H4 (cell line): ENCODE measurements at regions not wholly inside any gene's neighbourhood (a gene's known extent, or its start where the extent isn't known, plus 50 kb on each side); places are given as distances from the start of the nearest gene placed in this dataset.

Source experiments
- DNase-seq: peaks from one replicate; pipeline ENCODE4 v3.0.0-alpha.2; 2015; ENCODE audit warnings: low spot score

DNA sequence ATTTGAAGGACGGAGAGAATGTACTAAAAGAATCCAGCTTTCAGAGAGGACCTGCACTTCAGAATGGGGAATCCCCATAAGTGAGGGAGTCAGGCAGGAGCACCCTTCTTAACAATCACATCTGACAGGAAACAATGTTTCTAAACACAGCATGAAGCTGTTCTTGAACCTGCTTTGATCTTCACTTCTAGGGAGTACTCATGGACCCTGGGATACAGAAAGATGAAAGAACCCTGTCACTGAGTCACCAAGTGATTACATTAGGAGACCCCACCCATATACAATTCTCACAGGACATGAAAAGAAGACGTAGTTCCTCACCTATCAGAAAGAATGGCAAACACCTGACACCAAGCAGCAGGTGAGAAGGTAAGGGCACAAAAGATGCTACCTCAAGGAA is 296.9 kb upstream of the ZC3H12C start:
- DNase-seq = no peak

DNA sequence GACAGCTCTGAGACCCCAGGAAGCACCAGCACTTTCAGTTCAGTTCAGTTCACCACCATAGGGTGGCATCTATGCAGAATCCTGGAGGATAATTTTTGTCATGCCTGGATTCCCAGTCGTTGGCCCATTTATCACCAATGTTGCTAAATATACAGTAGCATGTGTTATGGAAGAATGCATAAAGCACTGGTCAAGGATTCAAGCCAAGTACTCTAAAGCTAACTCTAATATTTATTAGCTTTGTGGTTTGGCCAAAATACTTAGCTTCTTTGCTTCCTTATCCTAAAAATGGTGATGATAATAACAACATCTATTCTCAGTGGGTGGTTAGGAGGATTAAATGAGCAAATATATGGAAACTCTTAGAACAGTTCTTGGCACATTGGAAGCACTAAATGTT is 294.7 kb upstream of the ZC3H12C start:
- no peak for DNase-seq

DNA sequence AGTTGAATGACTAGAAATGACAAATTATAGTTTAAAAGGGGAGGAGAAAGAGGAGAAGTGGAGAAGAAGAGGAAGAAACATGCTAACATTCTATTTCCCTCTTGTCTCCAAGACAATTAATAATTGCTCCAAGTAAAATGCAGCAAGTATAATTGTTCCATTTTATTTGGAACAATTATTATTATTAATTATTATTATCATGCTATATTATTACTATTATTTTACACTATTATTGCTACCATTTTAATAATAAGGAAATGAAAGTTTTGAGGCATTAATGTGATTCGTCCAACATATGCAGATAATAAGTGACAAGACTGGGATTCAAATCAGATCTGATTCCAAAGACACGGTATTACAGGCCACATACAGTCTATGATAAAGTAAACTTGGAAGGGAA is 293.6 kb upstream of the ZC3H12C start:
- DNase-seq = no peak

DNA sequence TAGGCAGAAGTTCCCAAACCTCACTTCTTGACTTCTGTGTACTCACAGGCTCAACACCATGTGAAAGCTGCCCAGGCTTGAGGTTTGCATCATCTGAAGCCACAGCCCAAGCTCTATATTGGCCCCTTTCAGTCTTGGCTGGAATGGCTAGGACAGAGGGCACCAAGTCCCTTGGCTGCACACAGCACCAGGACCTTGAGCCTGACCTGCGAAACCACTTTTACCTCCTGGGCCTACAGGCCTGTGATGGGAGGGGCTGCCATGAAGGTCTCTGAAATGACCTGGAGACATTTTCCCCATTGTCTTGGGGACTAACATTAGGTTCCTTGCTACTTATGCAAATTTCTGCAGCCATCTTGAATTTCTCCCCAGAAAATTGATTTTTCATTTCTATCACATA is 288.3 kb upstream of the ZC3H12C start:
- DNase-seq = no peak

DNA sequence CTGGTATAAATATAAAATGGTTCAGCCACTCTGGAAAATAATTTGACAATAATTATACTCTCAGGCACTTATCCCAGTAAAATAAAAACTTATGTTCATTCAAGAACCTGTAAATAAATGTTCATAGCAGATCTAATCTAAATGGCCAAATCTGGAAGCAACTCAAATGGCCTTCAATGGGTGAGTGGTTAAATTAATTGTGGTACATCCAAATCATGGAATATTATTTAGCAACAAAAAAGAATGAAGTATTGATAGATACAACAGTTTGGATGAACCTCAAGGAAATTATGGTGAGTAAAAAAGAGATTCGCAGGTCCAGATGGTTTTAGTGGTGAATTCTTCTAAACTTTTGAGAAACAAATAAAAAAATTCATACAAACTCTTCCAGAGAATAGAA is 287.0 kb upstream of the ZC3H12C start:
- DNase-seq = no peak

DNA sequence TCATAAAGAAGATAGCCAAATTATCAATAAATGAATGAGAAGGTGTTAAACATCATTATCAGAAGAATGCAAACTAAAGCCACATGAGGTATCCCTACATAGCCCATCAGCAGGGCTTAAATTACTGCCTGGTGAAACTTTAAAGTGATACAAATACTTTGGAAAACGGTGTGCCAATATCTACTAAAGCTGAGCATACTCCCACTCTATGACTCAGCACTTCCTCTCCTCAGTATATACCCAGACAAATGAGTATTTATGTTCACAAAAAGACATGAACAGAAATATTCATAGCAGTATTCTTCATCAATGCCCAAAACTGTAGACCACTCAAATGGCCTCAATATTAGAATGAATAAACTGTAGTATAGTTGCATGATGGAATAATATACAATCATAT is 284.6 kb upstream of the ZC3H12C start:
- DNase-seq = no peak

DNA sequence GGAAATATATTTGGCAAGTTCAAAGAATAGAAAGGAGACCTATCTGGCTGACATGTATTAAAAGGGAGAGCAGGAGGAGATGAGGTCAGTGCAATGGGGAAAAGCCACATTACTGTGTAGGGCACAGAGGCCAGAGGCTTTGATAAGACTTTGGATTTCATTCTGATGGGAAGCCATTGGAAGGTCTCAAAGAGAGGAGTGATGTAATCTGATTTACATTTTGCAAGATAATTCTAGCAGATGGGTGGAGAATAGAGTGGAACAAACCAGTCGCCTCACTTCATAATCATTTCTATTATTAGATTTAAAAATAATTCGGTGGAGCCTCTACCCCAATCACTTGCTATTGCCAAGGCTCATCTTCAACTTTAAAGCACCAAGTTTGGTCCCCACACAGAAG is 278.4 kb upstream of the ZC3H12C start:
- DNase-seq = no peak

DNA sequence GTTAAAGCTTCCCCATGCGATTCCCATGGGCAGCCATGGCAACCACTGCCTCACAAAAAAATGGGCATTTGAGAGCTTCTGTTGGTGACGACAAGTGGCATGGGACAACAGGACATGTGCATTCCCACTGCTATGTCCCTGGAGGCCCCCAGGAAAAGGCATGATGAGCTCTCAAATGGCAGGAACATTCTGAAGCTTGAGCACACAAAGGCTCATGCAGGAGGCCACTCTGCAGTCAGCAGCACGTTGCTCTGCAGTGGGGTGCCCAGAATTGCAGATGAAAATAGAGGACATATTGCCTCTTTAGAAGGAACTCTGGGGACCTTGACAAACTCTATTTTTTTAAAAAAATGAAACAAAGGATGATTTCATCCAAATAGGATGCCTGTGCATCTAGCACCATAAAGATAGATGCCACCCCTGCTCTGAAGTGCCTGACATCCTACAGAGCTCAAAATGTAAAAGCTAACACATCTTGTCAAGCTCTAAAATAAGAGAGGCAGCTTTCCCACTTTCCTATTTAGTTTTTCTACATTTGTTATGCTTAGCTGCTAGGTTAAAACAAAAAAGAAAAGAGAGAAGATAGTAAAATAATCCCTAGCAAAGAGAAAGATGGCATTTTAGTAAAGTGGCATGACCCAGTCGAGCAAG is 277.6 kb upstream of the ZC3H12C start:
- no peak for DNase-seq

DNA sequence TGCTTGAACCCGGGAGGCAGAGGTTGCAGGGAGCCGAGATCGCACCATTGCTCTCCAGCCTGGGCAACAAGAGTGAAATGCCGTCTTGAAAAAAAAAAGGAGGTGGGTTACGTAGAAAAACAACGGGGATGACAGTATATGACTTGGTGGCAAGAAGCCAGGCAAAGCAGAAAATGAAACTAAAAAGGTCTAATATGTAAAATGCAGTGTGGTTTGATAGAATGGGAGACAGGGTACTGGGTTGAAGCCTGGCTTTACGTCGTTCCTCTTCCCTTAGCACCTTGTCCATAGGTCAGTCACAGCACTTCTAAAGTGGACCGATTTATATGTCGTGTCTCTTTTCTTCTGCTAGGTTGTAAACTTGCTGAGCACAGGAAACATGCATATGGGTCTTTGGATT is 274.9 kb upstream of the ZC3H12C start:
- no peak for DNase-seq

DNA sequence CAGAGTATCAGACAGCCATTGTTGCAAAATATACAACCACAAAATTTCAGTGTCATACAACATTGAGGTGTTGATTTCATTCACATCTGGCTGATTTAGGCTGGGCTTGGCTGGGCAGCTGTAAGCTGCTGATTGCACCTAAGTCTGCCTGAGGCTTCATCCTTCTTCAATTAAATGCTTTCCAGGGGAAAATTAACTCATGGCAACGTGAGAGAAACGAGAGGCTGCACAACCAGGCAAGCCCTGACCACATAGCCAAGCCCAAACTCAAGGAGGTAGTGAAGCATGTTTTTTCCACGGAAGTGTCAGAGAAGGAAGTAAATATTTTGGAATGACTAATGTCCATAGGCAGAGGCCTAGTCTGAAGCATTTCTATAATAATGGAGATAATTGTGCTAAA is 273.8 kb upstream of the ZC3H12C start:
- DNase-seq = no peak

DNA sequence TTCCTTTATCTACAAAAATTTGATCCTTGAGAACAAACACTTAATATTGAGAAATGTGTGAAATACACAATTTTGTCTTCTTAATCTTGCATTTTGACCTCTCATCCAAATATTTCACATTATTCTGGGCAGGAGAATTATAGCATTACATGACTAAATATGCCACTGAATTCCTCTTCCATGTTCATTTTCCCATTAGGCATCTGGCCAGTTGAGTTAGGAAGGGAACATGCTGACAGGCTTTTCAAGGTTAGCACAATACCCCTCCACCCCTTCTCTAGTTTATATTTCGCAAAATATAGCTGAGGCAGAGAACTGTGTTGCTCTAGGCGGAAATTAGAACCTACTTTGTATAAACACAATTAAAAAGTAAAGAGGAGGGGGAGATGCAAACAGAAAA is 271.7 kb upstream of the ZC3H12C start:
- DNase-seq = no peak

DNA sequence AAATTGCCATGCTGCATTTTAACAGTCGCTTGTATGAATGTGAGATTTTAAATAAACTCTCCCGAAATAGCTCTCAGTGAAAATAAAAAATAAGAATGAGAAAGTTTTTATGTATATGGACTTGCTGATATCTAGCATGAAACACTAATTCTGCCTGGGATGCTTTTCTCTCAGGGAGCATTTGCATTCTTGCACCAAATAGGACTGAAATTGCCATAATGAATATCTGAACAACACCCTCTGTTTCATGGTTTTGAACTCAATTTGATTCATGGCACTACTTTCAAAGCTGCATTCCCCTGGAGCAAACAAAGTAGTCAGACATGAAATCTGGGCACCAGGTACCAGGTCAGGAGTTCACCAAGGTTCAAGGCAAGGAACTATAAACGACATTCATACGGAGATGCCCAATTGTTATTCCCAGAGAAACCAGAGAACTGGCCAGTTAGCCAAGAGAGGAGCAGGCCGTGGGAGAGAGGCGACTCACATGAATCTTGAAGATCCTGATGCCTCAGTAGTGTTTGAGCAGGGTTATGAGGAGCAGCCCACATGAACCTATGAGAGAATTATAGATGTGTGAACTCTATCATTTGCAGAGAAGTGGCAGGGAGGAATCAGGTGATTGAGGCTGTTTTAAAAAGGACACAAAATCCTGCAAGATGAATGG is 270.6 kb upstream of the ZC3H12C start:
- no peak for DNase-seq

DNA sequence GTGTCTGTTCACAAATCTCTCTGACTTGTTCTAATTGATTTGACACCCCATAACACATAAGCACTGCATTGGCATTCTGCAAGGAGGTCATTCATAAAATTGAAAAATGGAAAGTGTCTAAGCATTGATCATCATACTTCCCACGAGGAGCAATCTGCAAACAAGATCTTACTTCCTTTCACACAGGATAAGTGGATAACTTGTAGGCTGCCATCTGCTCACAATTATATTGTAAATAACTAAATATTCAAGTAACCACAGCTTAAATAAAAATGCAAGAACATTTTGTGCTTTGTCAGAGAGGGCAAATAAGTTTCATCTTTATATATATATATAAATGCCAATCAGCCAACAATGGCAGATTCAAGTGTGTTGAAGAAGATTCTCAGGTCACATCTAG is 264.8 kb upstream of the ZC3H12C start:
- no peak for DNase-seq

DNA sequence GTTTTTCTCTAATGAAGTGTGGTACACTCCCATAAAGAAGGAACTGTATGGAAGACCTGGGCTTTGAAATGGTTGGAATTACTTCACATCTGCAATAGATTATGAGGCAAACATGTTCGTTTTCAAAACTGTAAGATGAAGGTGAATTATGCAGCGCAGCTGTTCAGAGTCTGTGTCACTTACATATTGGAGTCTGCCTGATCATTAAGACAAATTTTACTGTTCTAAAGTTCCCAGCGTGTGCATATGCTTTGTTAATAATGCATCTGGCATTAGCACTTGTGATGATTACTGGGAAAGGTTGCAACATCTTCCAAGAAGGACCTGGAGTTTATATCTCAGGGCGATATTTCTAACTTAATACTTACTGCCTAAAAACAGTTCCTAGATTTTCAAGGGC is 255.2 kb upstream of the ZC3H12C start:
- DNase-seq = no peak

DNA sequence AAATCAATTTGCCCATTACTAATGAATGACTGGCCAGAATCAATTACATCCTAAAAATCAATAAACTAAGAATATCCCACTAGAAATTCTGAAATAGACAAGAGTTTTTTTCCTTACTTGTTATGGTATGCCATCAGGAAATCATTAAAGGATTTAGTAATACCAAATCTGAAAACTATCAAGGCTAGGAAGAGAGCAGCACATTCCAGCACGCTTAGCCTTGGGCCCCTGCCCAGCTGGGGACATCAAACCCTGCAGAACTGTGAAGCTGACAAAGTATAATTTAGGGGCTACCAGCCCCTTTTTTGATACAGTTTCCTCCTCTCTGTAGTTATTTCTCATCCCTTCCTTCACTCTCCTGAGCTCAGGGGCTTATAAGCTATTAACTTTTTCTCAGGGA is 247.8 kb upstream of the ZC3H12C start:
- DNase-seq = no peak

DNA sequence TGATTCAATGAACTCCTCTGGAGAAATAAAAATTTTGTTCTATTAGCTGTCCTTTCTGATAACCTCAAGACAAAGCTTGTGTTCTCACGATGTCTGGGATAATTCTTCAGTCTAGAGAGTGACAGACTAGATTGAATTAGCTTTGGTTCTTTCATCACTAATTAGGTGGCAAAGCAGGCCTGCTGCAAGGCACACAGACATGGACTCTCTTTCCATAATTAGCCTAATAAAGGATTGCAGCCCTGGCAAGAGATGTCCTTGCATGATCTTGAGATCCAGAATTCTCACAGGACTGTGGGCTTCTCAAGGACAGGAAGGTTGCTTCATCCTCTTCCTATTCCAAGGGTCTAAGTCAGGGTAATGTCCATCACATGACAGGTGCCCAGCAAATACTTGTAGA is 245.6 kb upstream of the ZC3H12C start:
- no peak for DNase-seq

DNA sequence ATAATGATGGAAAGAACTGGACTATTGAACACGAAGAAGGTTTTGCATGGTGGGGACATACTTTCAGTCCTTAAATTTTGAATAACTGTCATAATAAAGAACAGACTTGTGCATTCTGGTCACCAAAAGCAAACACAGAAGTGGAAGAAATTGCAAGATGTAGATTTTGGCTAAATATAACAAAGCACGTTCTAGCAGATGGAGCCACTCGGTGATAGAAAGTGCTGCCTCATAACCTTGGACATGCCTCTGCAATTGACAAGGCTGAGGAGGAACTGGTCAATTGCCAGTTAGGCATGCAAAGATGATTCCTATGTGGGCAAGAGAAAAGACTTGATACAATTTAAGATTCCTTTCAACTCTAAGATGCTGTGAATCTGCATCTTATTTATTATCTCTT is 244.1 kb upstream of the ZC3H12C start:
- DNase-seq = no peak

DNA sequence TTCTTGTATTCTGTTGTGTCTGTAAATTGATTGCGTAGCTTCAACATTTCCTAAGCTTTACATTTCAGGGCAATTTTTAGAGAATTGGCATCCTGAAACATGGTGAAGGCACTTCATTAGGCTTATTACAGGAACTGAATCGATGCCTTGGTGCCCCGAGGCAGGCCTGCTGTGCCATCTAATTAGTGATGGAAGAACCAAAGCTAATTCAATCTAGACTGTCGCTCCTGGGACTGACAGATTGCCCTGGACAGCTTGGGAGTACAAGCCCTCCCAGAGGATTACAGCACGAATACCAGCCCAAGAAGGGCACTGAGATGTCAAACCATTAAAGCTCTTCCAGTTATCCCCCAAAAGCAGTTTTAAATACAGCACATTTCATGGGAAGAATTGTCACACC is 243.2 kb upstream of the ZC3H12C start:
- DNase-seq = no peak

DNA sequence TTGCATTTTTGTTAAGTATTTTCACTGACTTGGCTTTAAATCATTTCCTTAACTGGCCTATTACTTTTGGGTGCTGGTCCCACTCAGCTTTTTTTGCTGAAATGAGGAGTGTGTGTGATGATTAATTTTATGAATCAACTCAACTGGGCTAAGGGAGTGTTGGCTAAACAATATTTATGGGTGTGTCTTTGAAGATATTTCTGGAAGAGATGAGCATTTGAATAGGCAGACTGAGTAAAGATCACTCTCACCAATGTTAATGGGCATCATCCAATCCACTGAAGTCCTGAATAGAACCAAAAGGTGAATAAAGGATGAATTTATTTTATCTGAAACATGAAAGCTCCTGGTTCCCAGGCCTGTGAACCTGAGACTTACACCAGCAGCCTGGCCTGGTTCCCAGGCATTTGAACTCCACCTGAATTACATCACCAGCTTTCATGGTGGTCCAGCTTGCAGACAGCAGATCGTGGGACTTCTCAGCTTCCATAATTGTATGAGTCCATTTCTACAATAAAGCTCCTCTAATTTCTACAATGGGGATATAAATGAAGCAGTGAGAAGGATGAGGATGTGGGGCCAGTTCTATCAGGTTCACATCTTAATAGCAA is 241.3 kb upstream of the ZC3H12C start:
- peak; percentile 24 for DNase-seq

DNA sequence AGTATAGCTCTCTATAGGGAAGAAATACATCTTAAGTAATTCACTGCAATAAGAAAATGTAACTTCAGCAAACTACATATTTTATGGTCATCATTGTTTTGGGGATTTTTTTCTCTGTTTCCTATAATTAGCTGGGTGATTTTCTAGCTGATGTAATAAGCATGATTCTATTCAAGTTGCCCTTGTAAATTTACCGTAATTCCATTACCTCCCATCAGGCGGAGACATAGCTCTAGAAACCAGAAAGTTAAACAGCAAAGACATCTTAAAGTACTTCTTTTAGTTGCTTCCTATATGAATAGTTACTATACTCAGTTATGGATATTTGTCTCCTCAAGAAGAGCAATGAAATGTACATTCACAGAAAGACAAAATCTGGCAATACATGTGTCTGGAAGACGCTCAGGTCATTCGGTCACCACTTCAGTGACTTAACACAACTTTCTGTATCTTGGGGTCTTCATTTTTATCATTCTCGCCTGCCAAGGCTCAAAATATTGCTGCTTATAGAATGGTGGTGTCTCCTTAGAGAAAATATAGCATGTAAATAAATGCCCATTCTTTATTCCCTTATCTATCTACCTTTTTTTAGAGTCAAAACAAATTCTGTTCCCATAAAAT is 239.9 kb upstream of the ZC3H12C start:
- DNase-seq = peak; percentile 65

DNA sequence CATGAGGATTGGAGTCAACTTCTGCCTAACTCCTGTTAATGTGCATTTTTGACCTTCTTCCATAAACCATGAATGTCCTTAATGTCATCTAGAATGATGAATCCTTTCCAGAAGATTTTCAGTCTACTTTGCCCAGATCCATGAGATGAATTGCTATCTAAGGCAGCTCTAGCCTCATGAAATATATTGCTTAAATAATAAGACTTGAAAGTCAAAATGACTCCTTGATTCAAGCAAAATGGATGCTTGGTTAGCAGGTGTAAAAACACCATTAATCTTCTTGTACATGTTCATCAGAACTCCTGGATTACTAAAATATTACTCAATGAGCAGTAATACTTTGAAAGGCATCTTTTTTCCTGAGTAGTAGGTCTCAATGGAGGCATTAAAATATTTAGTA is 238.5 kb upstream of the ZC3H12C start:
- DNase-seq = no peak

DNA sequence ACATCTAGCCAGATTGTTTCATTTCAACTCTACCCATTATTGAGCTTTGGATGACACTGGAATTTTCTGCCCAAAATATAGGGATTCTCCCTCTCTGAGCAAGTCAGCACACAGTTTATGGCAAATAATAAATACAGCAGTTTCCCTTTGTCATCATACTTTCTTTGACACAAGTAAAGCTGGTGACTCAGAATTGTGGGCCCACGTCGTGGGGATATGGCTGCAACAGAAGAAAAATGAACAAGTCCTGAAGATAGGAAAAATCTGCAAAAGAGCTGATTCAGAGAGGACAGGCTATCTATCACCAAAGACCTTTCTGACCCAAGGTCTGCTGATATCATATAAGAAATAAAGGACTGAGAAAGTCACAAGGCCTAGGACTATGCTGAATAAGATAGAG is 236.3 kb upstream of the ZC3H12C start:
- DNase-seq = no peak

DNA sequence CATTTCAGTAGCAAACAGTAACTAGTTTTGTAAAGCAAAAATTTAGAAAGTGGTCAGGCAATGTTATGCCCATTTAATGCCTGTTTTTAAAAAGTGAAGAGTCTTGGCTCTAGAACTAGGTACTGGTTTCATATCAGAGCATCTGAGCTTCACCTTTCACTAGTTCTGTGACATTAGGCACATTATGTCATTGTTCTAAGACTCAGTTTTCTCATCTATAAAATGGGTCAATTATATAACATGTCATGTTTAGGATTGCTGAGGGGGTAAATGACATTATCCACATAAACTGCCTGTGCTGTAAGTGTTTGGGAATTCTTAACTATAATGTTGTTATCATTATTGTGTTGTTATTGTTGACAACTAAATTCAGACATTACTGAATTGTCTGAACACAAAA is 235.6 kb upstream of the ZC3H12C start:
- no peak for DNase-seq
